GM12865 (cell line): ENCODE measurements at regions not wholly inside any gene's neighbourhood (a gene's known extent, or its start where the extent isn't known, plus 50 kb on each side); places are given as distances from the start of the nearest gene placed in this dataset.

Source experiments
- DNase-seq: peaks from one replicate; pipeline ENCODE4 v3.0.0; 2010; ENCODE audit warnings: low read depth
- H3K4me3 ChIP-seq: 2 replicates; pipeline ENCODE4 v1.5.1; 2011; ENCODE audit warnings: mild to moderate bottlenecking, low read depth, low read length, control low read depth
- CTCF ChIP-seq: IDR thresholded peaks from 2 replicates; pipeline ENCODE4 v1.5.1; 2011; ENCODE audit warnings: low read length, control low read depth, low read depth, inconsistent platforms; ENCODE audit not compliant: insufficient read depth; ENCODE audit errors: missing control alignments

GRCh38 chr4:98771959-98772632 lies 113.7 kb upstream of the TSPAN5 start:
- no peak overlapping the region for H3K4me3 ChIP-seq
- DNase-seq, result no peak
- TF ChIP-seq CTCF, result no peak

GRCh38 chr4:98765771-98766170 lies 107.4 kb upstream of the TSPAN5 start:
- TF ChIP-seq CTCF, result no peak
- DNase-seq, result no peak
- no peak overlapping the region for H3K4me3 ChIP-seq

GRCh38 chr4:98758182-98758581 lies 99.8 kb upstream of the TSPAN5 start:
- TF ChIP-seq CTCF, result no peak
- H3K4me3 ChIP-seq, result no peak overlapping the region

GRCh38 chr4:98754736-98755135 lies 96.3 kb upstream of the TSPAN5 start:
- no peak for DNase-seq
- no peak overlapping the region for H3K4me3 ChIP-seq
- TF ChIP-seq CTCF, result no peak

More at GRCh38 chr4:98758182-98758581, 99.8 kb upstream of the TSPAN5 start:
- no peak for DNase-seq

- no peak overlapping the region for H3K4me3 ChIP-seq
- no peak for TF ChIP-seq CTCF
- DNase-seq, result no peak
Measured at GRCh38 chr4:98749206-98749605, 90.8 kb upstream of the TSPAN5 start.

- no peak for DNase-seq
- no peak overlapping the region for H3K4me3 ChIP-seq
- no peak for TF ChIP-seq CTCF
Measured at GRCh38 chr4:98748609-98749008, 90.2 kb upstream of the TSPAN5 start.

- no peak overlapping the region for H3K4me3 ChIP-seq
- no peak for TF ChIP-seq CTCF
- no peak for DNase-seq
Measured at GRCh38 chr4:98747393-98748091, 89.1 kb upstream of the TSPAN5 start.
